Activated CD4-positive, alpha-beta T cell treated with anti-CD3 and anti-CD28 coated beads, Interleukin-2, Interleukin-6, amounts not matched to agents 100 ng/mL and 50 ng/mL, durations not matched to agents 16 hours and 8 hours (primary cell): ENCODE measurements at regions not wholly inside any gene's neighbourhood (a gene's known extent, or its start where the extent isn't known, plus 50 kb on each side); places are given as distances from the start of the nearest gene placed in this dataset.

ENCODE experiments used
- DNase-seq: peaks from one replicate; pipeline ENCODE4 v3.0.0-alpha.2; 2020

DNA sequence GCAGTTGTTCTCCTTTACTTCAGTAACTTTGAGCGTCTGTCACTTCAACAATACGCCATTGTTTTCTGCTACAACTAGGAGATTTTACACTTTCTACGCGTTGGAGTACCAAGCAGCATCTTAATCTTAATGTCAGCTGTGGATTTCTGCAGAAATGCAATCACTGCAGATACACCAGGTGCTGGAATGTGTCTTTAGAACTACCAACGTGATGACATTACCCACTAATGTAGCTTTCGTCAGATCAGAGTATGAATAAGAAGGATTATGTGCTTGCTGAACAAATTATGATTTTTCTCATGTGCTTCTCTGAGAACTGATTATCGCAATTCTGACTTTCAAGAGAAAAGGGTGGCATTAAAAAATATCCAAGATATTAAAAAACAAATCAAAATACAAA lies 77.5 kb upstream of the CNTN3 start:
- DNase-seq, result no peak

DNA sequence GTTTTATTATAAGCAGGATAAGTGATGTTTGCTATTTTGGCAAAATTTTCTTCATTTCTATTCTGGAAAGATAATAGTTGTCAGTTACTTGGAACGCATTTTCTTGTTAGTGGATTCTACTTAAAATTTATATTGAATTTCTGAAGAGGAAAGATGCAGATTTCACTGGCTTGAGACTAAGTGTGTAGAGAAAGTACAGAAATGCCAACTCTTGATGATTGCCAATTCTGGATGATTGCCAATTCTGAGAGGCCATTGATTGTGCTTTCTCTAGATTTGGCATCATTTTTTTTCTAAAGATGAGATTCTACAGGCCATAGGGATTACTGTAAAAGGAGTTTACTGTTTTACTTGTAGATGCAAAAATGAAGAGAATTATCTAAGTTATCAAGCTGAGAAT lies 58.9 kb upstream of the CNTN3 start:
- no peak for DNase-seq

DNA sequence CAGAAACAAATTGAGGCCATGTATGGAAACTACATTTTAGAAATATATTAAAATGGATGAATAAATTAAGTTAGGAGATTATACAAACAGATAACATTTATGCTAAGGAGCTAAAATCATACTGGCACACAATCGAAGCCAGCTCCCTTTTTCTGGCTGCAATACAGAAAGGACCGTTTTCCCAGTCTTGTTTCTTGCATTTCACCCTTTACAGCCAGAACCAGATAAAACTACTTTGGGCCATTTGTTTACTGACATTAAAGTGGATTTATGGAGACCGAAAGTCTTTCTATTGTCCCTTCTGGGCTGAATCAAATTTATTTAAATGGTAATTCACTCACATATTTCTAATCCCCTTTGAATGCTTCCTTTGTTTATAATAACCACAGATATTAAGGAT lies 50.1 kb upstream of the CNTN3 start:
- no peak for DNase-seq
